ENCODE measurements at regions not wholly inside any gene's neighbourhood (a gene's known extent, or its start where the extent isn't known, plus 50 kb on each side); places are given as distances from the start of the nearest gene placed in this dataset.

GRCh38 chr6:119466226-119466625 lies 116.7 kb upstream of the MAN1A1 start:
- no peak overlapping the region for H3K27ac ChIP-seq (replicated peaks)
- H3K4me3 ChIP-seq (replicated peaks; ENCODE audit: insufficient read depth, low read length), result no peak overlapping the region
- no peaks in the 10 kb centered on the region for H3K27me3 ChIP-seq (ENCODE audit: insufficient read depth, poor library complexity, severe bottlenecking)
- DNase-seq (ENCODE audit: low read depth in 1 of 2, low spot score in 1 of 2), result no peak
- TF ChIP-seq REST (IDR thresholded peaks at IDR 0.05; ENCODE audit: insufficient replicate concordance, low read depth), result no peak
- TF ChIP-seq GABPA (IDR thresholded peaks at IDR 0.05; ENCODE audit: low read depth), result no peak
- no peak for TF ChIP-seq CTCF (IDR thresholded peaks at IDR 0.05; ENCODE audit: insufficient read depth, low read length)
- no peak for TF ChIP-seq POLR2AphosphoS5 (IDR thresholded peaks at IDR 0.05; ENCODE audit: low read depth)
- TF ChIP-seq SPI1 (IDR thresholded peaks at IDR 0.05; ENCODE audit: borderline replicate concordance, low read depth), result no peak

- Histone ChIP-seq H3K4me3 (replicated peaks; ENCODE audit: insufficient read depth, low read length) (no peak overlapping the region), H3K27ac (replicated peaks) (no peak overlapping the region), H3K27me3 (ENCODE audit: insufficient read depth, poor library complexity, severe bottlenecking) (no peaks in the 10 kb centered on the region)
- no peak for DNase-seq (ENCODE audit: low read depth in 1 of 2, low spot score in 1 of 2)
- TF ChIP-seq REST (IDR thresholded peaks at IDR 0.05; ENCODE audit: insufficient replicate concordance, low read depth) (no peak), POLR2AphosphoS5 (IDR thresholded peaks at IDR 0.05; ENCODE audit: low read depth) (no peak), CTCF (IDR thresholded peaks at IDR 0.05; ENCODE audit: insufficient read depth, low read length) (no peak), GABPA (IDR thresholded peaks at IDR 0.05; ENCODE audit: low read depth) (no peak), SPI1 (IDR thresholded peaks at IDR 0.05; ENCODE audit: borderline replicate concordance, low read depth) (no peak)
Observed at GRCh38 chr6:119463081-119463626, 113.6 kb upstream of the MAN1A1 start.

GRCh38 chr6:119461187-119461586 lies 111.6 kb upstream of the MAN1A1 start:
- no peak overlapping the region for H3K4me3 ChIP-seq (replicated peaks; ENCODE audit: insufficient read depth, low read length)
- DNase-seq (ENCODE audit: low read depth in 1 of 2, low spot score in 1 of 2), result no peak
- no peaks in the 10 kb centered on the region for H3K27me3 ChIP-seq (ENCODE audit: insufficient read depth, poor library complexity, severe bottlenecking)
- no peak for TF ChIP-seq SPI1 (IDR thresholded peaks at IDR 0.05; ENCODE audit: borderline replicate concordance, low read depth)
- no peak for TF ChIP-seq REST (IDR thresholded peaks at IDR 0.05; ENCODE audit: insufficient replicate concordance, low read depth)
- no peak for TF ChIP-seq GABPA (IDR thresholded peaks at IDR 0.05; ENCODE audit: low read depth)
- TF ChIP-seq CTCF (IDR thresholded peaks at IDR 0.05; ENCODE audit: insufficient read depth, low read length), result no peak
- TF ChIP-seq POLR2AphosphoS5 (IDR thresholded peaks at IDR 0.05; ENCODE audit: low read depth), result no peak
- H3K27ac ChIP-seq (replicated peaks), result no peak overlapping the region

All from HL-60 (cell line).